ENCODE measurements at regions not wholly inside any gene's neighbourhood (a gene's known extent, or its start where the extent isn't known, plus 50 kb on each side); places are given as distances from the start of the nearest gene placed in this dataset.

- DNase-seq (ENCODE audit: low read depth in 4 of 4, low spot score in 3 of 4): no peak
Measured at GRCh38 chr2:128562471-128563347, 244.0 kb upstream of the HS6ST1 start.

GRCh38 chr2:128563348-128563687, 244.7 kb upstream of the HS6ST1 start:
- no peak for DNase-seq (ENCODE audit: low read depth in 4 of 4, low spot score in 3 of 4)

- no peak for DNase-seq (ENCODE audit: low read depth in 4 of 4, low spot score in 3 of 4)
Measured at GRCh38 chr2:128564131-128564530, 245.5 kb upstream of the HS6ST1 start.

GRCh38 chr2:128564551-128564950, 245.9 kb upstream of the HS6ST1 start:
- no peak for DNase-seq (ENCODE audit: low read depth in 4 of 4, low spot score in 3 of 4)

GRCh38 chr2:128565441-128565840, 246.8 kb upstream of the HS6ST1 start:
- no peak for DNase-seq (ENCODE audit: low read depth in 4 of 4, low spot score in 3 of 4)

GRCh38 chr2:128566671-128567070, 248.0 kb upstream of the HS6ST1 start:
- no peak for DNase-seq (ENCODE audit: low read depth in 4 of 4, low spot score in 3 of 4)

GRCh38 chr2:128568106-128568505, 249.4 kb upstream of the HS6ST1 start:
- DNase-seq (ENCODE audit: low read depth in 4 of 4, low spot score in 3 of 4): no peak

- DNase-seq (ENCODE audit: low read depth in 4 of 4, low spot score in 3 of 4): no peak
Measured at GRCh38 chr2:128573116-128573515, 254.4 kb upstream of the HS6ST1 start.

GRCh38 chr2:128573531-128573930, 254.9 kb upstream of the HS6ST1 start:
- DNase-seq (ENCODE audit: low read depth in 4 of 4, low spot score in 3 of 4): no peak

GRCh38 chr2:128577141-128577930, 258.7 kb upstream of the HS6ST1 start:
- no peak for DNase-seq (ENCODE audit: low read depth in 4 of 4, low spot score in 3 of 4)

- no peak for DNase-seq (ENCODE audit: low read depth in 4 of 4, low spot score in 3 of 4)
Measured at GRCh38 chr2:128578406-128579390, 260.0 kb upstream of the HS6ST1 start.

GRCh38 chr2:128579825-128580224, 261.2 kb upstream of the HS6ST1 start:
- DNase-seq (ENCODE audit: low read depth in 4 of 4, low spot score in 3 of 4): no peak

- no peak for DNase-seq (ENCODE audit: low read depth in 4 of 4, low spot score in 3 of 4)
Measured at GRCh38 chr2:128580988-128581848, 262.6 kb upstream of the HS6ST1 start.

GRCh38 chr2:128581849-128582244, 263.2 kb upstream of the HS6ST1 start:
- no peak for DNase-seq (ENCODE audit: low read depth in 4 of 4, low spot score in 3 of 4)

- no peak for DNase-seq (ENCODE audit: low read depth in 4 of 4, low spot score in 3 of 4)
Measured at GRCh38 chr2:128584296-128584890, 265.7 kb upstream of the HS6ST1 start.

- DNase-seq (ENCODE audit: low read depth in 4 of 4, low spot score in 3 of 4): no peak
Measured at GRCh38 chr2:128585706-128586105, 267.0 kb upstream of the HS6ST1 start.

- no peak for DNase-seq (ENCODE audit: low read depth in 4 of 4, low spot score in 3 of 4)
Measured at GRCh38 chr2:128589681-128590080, 271.0 kb upstream of the HS6ST1 start.

GRCh38 chr2:128590309-128591021, 271.8 kb upstream of the HS6ST1 start:
- no peak for DNase-seq (ENCODE audit: low read depth in 4 of 4, low spot score in 3 of 4)
